Psoas muscle (tissue), 7 donors: ENCODE measurements at regions not wholly inside any gene's neighbourhood (a gene's known extent, or its start where the extent isn't known, plus 50 kb on each side); places are given as distances from the start of the nearest gene placed in this dataset.

Experiments
- ATAC-seq, 4 donors: fragments of 200-7000 bp; cut with Tn5 transposase; one replicate each; pipeline ENCODE4 v1.9.1; 2020; ENCODE audit warnings: moderate library complexity in 3 of 4, mild to moderate bottlenecking in 2 of 4
- DNase-seq, 2 donors: peaks; one replicate each; pipeline ENCODE4 v3.0.0-alpha.2; 2020
- H3K27ac ChIP-seq: fragments of 200-600 bp; one replicate; pipeline ENCODE4 v1.8.0; 2022
- H3K27me3 ChIP-seq, 3 donors: fragments of 200-600 bp in 1 of 3; one replicate each; pipeline versions ENCODE4 v1.6.1 to v1.8.0; 2013 to 2022; ENCODE audit warnings: low read length in 2 of 3, mild to moderate bottlenecking in 2 of 3, moderate library complexity in 1 of 3; ENCODE audit not compliant: insufficient read depth in 3 of 3
- H3K36me3 ChIP-seq, 2 donors: fragments of 200-600 bp in 1 of 2; one replicate each; pipeline versions ENCODE4 v1.6.1 to v1.8.0; 2013 to 2022; ENCODE audit warnings: low read depth in 1 of 2, mild to moderate bottlenecking in 1 of 2, moderate library complexity in 1 of 2; ENCODE audit not compliant: insufficient read depth in 1 of 2
- H3K4me1 ChIP-seq: fragments of 200-600 bp; one replicate; pipeline ENCODE4 v1.8.0; 2022
- H3K4me3 ChIP-seq: fragments of 200-600 bp; one replicate; pipeline ENCODE4 v1.8.0; 2022; ENCODE audit warnings: mild to moderate bottlenecking
- H3K9me3 ChIP-seq: fragments of 200-600 bp; one replicate; pipeline ENCODE4 v1.8.0; 2022
- CTCF ChIP-seq: fragments of 200-600 bp; IDR thresholded peaks from one replicate; pipeline ENCODE4 v1.8.0; 2022; ENCODE audit warnings: antibody characterized with exemption
- WGBS, 3 donors: extraction: QIAGEN DNeasy Blood & Tissue Kit; methylation state at CpG; one replicate each; pipeline versions ENCODE4 v1.1.6 to v1.1.7; 2013; 5-methylcytosine and 5-hydroxymethylcytosine counted together
- intact Hi-C, 2 donors: fragments of 100-400 bp; cut with DNase I; formaldehyde crosslinking; loops; one replicate each; pipeline versions ENCODE4 v1.11.0 to v1.14.2; 2022
- donor health status: healthy with polysubstance abuse.
- donor health status: DM: no; HTN: no; CAD: no; lungs with moderate emphysema.
- donor health status: Bipolar disorder and iron deficiency.
- donor health status: healthy.
- donor health status: DM: yes; HTN: yes; CAD: no.
- donor health status: DM: no; HTN: no; CAD: no.
- donor health status: DM: yes; HTN: yes; CAD: no.

- Histone ChIP-seq H3K4me3 (no peak overlapping the region), H3K27me3 (no peaks in the 10 kb centered on the region), H3K36me3 (no peaks in the 10 kb centered on the region), H3K27ac (no peak overlapping the region), H3K4me1 (no peaks in the 10 kb centered on the region), H3K9me3 (no peaks in the 10 kb centered on the region)
- ATAC-seq (no peak), DNase-seq (no peak)
- TF ChIP-seq CTCF: no peak
- WGBS, 3 donors: 97 to 100% (median 98%) methylated on average over 2 of the region's 2 CpGs
- intact Hi-C loops: no loop called here
Observed at GRCh38 chr5:72721844-72722243, 94.6 kb upstream of the TNPO1 start.

DNA sequence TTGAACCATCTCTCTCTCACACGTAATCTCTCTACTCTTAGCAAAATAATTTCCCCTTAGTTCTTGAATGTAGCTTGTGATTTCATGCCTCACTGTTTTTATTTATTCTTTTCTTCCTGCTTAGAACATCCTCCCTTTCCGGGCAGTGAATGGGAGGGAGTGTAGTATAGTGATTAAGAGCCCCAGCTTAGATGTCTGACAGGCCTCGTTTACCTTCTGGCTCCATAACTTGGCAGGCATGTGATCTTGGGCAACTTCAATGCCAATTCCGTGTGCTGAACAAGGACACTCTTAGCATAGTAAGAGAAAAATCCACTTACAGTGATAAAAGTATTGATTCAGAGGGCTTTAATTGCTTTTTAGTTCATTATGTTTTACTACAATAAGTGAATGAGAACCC is 96.3 kb upstream of the TNPO1 start:
- no peak overlapping the region for H3K27ac ChIP-seq
- no peaks in the 10 kb centered on the region for H3K27me3 ChIP-seq
- H3K4me3 ChIP-seq: no peak overlapping the region
- no peaks in the 10 kb centered on the region for H3K36me3 ChIP-seq
- no peak for DNase-seq
- 48 to 63% (median 55%) methylated on average over 4 of the region's 4 CpGs for WGBS, 3 donors
- ATAC-seq: peak in 1 of 4 donors; percentile 46
- H3K9me3 ChIP-seq: no peaks in the 10 kb centered on the region
- TF ChIP-seq CTCF: no peak
- no peaks in the 10 kb centered on the region for H3K4me1 ChIP-seq
- intact Hi-C loops: no loop called here

DNA sequence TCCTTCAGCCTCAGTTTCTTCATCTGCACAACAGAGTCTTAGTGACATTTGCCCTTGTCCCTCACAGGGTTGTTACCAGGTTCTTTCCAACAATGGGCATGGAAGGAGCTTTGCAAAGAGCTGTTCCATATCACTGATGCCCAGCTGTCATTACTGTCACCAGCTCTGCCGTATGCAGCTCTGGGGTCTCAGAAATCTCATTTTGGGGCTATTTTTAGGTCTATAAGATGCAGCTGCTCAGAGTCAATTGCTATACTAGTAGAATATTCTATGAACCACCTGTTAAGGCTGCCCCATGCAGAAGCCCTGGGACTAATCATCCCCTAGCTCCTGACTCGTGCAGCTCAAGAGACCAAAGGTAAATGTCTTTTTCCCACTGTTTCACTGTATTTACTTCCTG is 105.1 kb upstream of the TNPO1 start:
- H3K4me3 ChIP-seq: no peak overlapping the region
- ATAC-seq: no peak
- H3K9me3 ChIP-seq: no peaks in the 10 kb centered on the region
- intact Hi-C loops: no loop called here
- WGBS, 3 donors: 62 to 89% (median 65%) methylated on average over 2 of the region's 2 CpGs
- no peak for TF ChIP-seq CTCF
- H3K36me3 ChIP-seq: no peaks in the 10 kb centered on the region
- H3K4me1 ChIP-seq: no peaks in the 10 kb centered on the region
- H3K27me3 ChIP-seq: no peaks in the 10 kb centered on the region
- DNase-seq: no peak
- H3K27ac ChIP-seq: no peak overlapping the region

DNA sequence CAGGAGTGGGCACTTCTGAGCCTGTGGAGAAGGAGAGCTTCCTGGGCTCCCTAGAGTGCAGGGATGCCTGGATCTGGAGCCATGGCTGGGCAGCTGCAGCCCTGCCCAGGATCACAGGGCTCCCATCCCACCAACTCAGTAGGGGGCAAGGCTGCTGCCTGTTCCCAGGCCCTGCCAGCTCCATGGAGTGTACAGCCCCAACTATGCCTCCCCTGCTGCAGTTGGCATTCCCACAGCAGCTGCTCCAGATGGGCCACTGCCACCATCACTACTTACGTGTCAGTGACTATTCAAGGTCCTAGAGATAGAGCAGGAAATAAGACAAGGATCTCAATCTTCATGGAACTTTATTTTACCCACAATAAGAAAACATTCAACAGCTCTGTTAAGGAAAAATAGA is 107.1 kb upstream of the TNPO1 start:
- no peaks in the 10 kb centered on the region for H3K9me3 ChIP-seq
- no peak for TF ChIP-seq CTCF
- WGBS, 3 donors: 27 to 75% (median 45%) methylated on average over 1 of the region's 1 CpG
- H3K4me1 ChIP-seq: no peaks in the 10 kb centered on the region
- H3K27me3 ChIP-seq: no peaks in the 10 kb centered on the region
- H3K4me3 ChIP-seq: no peak overlapping the region
- ATAC-seq: no peak
- H3K36me3 ChIP-seq: no peaks in the 10 kb centered on the region
- no peak for DNase-seq
- no peak overlapping the region for H3K27ac ChIP-seq
- intact Hi-C loops: no loop called here

- ATAC-seq (no peak), DNase-seq (no peak)
- intact Hi-C loops: no loop called here
- no peaks in the 10 kb centered on the region for H3K27me3 ChIP-seq
- H3K9me3 ChIP-seq: no peaks in the 10 kb centered on the region
- H3K36me3 ChIP-seq: no peaks in the 10 kb centered on the region
- no peak for TF ChIP-seq CTCF
- no peak overlapping the region for H3K4me3 ChIP-seq
- H3K27ac ChIP-seq: no peak overlapping the region
- 82 to 92% (median 88%) methylated on average over 1 of the region's 1 CpG for WGBS, 3 donors
- no peaks in the 10 kb centered on the region for H3K4me1 ChIP-seq
Observed at GRCh38 chr5:72705178-72705577, 111.3 kb upstream of the TNPO1 start.
